GM12891 (cell line): ENCODE measurements at regions not wholly inside any gene's neighbourhood (a gene's known extent, or its start where the extent isn't known, plus 50 kb on each side); places are given as distances from the start of the nearest gene placed in this dataset.

Experiments used
- POLR2A ChIP-seq: IDR thresholded peaks from 2 replicates; pipeline ENCODE4 v1.6.1; 2011; ENCODE audit warnings: low read depth, low read length, control low read depth
- POLR2AphosphoS5 ChIP-seq: IDR thresholded peaks from 2 replicates; pipeline ENCODE4 v1.6.1; 2011; ENCODE audit warnings: low read depth, low read length, control low read depth
- POU2F2 ChIP-seq: IDR thresholded peaks from 2 replicates; pipeline ENCODE4 v1.6.1; 2011; ENCODE audit warnings: low read depth, mild to moderate bottlenecking, control low read depth, low read length, moderate library complexity
- SPI1 ChIP-seq: IDR thresholded peaks from 2 replicates; pipeline ENCODE4 v1.6.1; 2011; ENCODE audit warnings: low read depth, low read length, control low read depth
- TAF1 ChIP-seq: IDR thresholded peaks from 2 replicates; pipeline ENCODE4 v1.6.1; 2011; ENCODE audit warnings: low read depth, low read length, control low read depth

GRCh38 chr7:68457481-68457880 is 1140.8 kb upstream of the AUTS2 start:
- TF ChIP-seq POLR2A: no peak
- no peak for TF ChIP-seq TAF1
- no peak for TF ChIP-seq POU2F2
- TF ChIP-seq POLR2AphosphoS5: no peak
- TF ChIP-seq SPI1: no peak
